A172 (cell line): ENCODE measurements at regions not wholly inside any gene's neighbourhood (a gene's known extent, or its start where the extent isn't known, plus 50 kb on each side); places are given as distances from the start of the nearest gene placed in this dataset.
A peak's percentile ranks its signal among the peaks of the same experiment; 100 is the strongest.
"Not testable (repeated sequence)": the region's sequence is repeated elsewhere in the genome, so short reads cannot be mapped to it uniquely, and the experiment has no call there.

ENCODE experiments used
- DNase-seq: peaks from one replicate; pipeline ENCODE4 v3.0.0-alpha.2; 2015; ENCODE audit warnings: low spot score

DNA sequence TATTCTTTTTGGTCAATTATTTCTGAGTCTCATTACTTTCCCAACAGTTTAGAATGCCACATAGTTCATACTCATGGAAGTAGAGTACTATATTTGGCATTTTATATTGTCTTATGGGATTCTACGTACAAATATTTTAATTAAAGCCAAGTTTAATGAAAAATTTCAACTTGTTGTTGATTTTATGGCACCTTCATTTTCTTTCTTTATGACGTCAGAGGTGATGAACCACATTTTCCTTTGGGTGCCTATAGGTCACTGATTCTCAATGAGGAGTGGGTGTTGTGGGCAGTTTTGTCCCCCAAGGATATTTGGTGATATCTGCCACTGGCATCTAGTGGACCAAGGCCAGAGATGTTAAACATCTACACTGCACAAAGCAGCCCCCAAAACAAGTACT lies 1071.3 kb downstream of the NXPH1 start:
- DNase-seq = no peak

DNA sequence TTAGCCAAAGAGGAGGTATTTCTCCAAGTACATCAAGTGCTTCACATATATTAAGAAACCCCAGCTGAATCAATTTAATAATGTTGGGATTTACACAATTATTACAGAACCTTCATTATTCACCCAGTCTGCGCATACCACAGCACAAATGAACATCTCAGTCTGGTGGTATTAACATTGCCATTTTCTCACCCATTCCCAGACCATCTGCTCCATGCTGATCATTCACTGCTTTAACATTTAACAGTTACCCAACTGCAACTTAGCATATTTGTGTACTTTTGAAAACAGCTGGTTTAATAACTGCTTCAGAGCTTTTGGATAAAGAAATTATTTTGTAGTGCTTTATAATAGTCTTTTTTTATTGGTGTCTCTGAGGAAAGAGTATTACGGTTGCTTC lies 1072.1 kb downstream of the NXPH1 start:
- DNase-seq = no peak

DNA sequence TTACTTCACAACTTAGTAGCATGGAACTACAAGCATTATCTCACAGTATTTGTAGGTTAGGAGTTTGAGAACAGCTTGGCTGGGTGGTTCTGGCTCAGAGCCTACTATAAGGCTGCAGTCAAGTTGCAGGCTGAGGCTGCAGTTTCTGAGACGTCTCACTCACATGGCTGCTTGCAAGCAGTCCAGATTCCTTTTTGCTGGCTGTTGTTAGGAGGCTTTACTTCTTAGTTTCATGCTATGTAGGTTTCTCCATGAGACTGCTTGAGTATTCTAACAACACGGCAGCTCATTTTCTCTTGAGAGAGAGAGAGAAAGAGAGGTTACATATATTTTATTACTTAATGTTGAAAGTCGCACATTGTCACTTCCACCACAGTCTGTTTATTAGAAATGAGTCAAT lies 1073.9 kb downstream of the NXPH1 start:
- DNase-seq = peak; percentile 38

DNA sequence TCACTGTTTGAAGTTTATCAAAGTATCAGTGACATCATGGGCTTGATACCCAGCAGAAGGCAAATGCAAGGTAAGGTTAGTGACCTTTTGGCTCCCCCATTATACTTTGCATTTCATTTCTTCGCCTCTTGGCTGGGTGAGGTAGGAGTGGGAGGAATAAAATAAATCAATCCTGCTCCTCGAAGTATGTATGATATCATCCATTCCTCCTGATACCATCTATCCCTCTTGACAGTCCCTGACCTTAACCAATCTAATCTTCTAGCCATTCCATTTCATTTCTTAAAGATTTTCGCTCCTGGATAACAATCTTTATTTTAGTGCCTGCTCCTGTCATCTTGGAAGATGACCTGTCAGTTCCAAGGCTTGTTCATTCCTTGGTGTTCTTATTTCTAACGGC lies 1083.3 kb downstream of the NXPH1 start:
- no peak for DNase-seq

GRCh38 chr7:9523579-9523978 lies 1090.2 kb downstream of the NXPH1 start:
- DNase-seq = no peak

GRCh38 chr7:9552431-9552830 lies 1119.0 kb downstream of the NXPH1 start:
- peak; percentile 5 for DNase-seq

DNA sequence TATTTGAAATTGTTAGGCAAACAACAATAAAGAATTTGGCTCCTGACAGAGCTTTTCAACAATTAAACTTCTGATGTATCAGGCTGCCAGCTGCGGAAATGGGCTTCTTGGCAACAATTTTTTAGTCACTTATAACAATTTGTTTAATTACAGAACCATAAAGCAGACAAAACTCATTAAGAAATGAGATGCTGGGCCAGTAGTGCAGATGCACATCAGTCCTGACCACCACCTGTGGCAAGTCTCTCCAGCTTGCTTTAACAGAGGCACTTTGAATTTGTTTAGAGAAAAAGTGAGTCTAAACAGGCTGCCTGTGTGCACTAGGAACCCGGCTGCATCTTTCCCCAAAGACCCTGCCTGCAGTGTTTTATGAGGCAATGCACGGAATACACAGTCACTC lies 1124.4 kb downstream of the NXPH1 start:
- DNase-seq = no peak

DNA sequence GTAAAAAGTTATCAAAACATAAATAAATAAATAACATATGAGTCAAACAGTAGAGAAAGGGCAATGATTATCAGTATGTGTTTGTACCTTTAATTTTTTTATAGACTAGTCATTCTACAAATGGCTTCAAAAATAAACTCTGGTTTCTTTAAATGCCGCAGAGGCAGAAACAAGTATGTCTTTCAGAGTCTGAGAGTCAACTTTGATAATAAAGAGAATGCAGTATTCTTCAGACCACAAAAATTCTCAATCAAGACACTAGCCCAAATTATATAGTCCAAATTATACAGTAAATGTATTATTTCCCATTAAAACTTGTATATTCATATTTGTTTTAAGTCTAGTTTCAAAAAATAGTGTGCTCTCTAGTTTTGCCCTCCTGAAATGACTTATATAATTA lies 1142.3 kb downstream of the NXPH1 start:
- DNase-seq = no peak

- no peak for DNase-seq
These were observed 1149.4 kb downstream of the NXPH1 start for GRCh38 chr7:9582824-9583223.

- DNase-seq = no peak
These were observed 1165.0 kb downstream of the NXPH1 start for GRCh38 chr7:9598411-9598810.

DNA sequence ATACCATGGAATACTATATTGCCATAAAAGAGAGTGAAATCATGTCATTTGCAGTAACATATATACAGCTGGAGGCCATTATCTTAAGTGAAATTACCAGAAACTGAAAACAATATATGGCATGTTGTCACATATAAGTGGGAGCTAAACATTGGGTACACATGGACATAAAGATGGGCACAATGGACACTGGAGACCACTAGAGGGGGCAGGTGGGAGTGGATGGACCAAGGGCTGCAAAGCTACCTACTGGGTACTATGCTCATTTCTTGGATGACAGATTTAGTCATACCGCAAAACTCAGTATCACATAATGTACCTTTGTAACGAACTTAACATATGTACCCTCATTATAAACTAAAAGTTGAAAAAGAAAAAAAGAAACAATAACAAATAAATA lies 1167.6 kb downstream of the NXPH1 start:
- DNase-seq = peak; percentile 19

GRCh38 chr7:9603291-9603690 lies 1169.9 kb downstream of the NXPH1 start:
- DNase-seq = no peak

DNA sequence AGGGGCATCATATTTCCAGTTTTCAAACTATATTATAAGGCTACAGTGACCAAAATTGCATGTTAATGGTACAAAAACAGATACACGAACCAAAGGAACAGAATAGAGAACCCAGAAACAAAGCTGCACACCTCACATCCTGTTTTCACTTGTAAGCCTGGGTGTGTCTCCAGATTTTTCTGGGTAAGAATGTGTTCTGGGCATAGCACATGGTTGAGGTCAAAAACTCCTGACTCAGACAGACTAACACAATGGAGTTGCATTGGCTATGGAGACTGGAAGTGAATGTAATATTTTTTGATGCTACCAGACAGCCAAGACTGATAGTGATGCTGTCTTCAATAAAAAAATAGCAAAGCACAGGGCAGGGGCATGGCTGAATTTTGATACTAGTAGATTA lies 1175.2 kb downstream of the NXPH1 start:
- peak; percentile 5 for DNase-seq

- not testable (repeated sequence) for DNase-seq
These were observed 1187.5 kb downstream of the NXPH1 start for GRCh38 chr7:9620899-9621298.

DNA sequence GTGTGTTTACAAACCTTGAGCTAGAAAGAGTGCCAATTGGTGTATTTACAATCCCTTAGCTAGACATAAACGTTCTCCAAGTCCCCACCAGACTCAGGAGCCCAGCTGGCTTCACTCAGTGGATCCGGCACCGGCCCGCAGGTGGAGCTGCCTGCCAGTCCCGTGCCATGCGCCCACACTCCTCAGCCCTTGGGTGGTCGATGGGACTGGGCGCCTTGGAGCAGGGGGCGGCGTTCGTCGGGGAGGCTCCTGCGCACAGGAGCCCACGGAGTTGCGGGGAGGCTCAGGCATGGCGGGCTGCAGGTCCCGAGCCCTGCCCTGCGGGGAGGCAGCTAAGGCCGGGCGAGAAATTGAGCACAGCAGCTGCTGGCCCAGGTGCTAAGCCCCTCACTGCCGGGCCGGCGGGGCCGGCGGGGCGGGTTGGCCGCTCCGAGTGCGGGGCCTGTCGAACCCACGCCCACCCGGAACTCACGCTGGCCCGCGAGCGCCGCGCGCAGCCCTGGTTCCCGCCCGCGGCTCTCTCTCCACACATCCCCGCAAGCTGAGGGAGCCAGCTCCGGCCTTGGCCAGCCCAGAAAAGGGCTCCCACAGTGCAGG lies 1188.0 kb downstream of the NXPH1 start:
- not testable (repeated sequence) for DNase-seq

DNA sequence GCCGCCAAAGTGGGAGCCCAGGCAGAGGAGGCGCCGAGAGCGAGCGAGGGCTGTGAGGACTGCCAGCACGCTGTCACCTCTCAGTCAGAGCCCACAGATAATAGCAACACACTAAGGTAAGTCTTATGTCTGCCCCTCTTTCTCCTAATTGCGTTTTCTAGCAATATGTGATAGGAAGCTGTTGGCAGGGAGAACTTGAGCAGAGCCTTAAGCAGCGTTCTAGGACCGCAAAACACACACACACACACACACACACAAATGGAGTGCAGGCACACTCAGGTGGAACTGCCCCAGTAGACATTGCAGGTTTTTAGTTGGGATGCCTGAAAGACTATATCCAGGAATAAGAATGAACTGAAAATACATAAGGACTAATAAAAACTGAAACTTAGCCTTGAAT lies 1188.5 kb downstream of the NXPH1 start:
- DNase-seq = no peak

GRCh38 chr7:9625953-9626352 lies 1192.5 kb downstream of the NXPH1 start:
- no peak for DNase-seq

DNA sequence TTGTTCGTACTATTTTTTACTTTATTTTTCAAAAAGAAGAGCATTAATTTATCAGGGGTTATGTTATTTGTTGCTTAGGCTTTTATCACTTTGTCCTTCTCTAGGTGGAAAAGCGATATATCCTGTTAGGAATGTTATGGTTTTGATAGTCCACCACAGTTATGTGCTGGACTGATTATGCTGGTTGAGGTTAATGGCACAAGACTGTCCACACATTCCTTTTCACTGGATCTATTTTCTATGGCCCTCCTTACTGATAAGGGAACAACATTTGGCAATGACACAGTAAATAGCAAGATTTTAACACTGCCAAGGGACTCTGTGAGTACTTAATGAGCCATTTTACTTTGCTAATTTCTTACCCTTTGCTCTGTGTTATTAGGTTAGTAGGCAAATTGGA lies 1212.3 kb downstream of the NXPH1 start:
- DNase-seq = peak; percentile 65

- peak; percentile 17 for DNase-seq
These were observed 1223.8 kb downstream of the NXPH1 start for GRCh38 chr7:9657257-9657656.

DNA sequence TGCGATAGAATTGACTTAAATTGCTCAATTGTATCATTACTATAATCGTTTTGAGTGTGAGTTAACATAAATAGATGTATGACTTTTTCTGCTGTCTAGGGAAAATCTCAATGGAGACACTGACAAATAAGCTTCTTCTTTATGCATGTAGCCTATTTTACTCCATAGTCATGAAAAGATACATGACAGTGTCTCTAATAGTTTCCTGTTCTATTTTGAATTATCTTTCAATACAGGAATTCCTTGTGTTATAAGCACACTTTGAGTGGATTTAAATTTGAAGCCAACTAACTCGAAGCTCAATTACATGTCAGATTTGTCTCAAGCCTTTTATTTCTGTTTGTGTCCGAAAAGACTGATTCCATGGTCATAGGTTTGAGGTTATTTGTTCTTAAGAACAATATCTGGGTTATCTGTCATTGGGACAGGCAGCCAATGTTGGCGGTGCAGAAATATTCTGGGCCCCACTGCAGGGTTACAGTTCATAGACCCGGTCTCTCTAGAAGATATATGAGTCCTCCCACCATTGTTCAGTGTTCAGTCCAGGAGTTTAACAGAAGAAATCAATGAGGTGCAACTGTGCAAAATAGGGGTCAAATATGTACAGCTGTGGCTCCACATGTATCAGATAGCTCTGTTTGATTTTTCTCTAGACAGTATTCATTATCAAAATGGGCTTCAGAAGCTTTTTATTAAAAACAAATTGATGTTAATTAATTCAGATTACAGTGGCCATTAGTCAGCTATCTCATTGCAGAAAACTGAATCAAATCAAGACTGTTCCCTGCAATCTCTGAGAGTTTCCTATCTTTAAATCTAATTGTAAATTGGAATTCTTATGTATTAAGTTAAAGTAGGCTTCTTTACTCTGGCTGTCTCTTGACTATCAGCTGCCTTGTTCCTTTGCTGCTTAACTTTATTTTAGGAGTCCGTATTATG lies 1238.8 kb downstream of the NXPH1 start:
- DNase-seq = no peak

- no peak for DNase-seq
These were observed 1247.3 kb downstream of the NXPH1 start for GRCh38 chr7:9680713-9681112.

DNA sequence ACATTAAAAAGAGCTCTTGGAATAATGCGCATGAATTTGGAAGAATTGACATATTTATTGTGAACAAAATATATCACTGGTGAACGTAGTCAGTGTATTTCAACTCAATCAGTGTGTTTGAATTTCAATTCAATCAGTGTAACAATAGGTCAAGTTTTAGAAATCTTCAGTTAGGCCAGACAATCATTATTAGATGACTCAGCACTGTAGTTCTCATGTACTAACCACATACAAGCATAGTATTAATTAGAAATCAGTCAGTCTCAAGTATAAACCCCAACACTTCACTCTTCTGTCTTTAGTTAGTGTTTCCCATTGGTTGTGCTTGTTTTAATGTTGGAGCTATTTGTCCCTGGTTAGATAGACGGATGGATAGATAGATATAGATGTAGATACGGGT lies 1247.9 kb downstream of the NXPH1 start:
- no peak for DNase-seq

GRCh38 chr7:9691286-9691685 lies 1257.9 kb downstream of the NXPH1 start:
- DNase-seq = no peak
